ENCODE measurements at regions not wholly inside any gene's neighbourhood (a gene's known extent, or its start where the extent isn't known, plus 50 kb on each side); places are given as distances from the start of the nearest gene placed in this dataset.
"Not testable (repeated sequence)": the region's sequence is repeated elsewhere in the genome, so short reads cannot be mapped to it uniquely, and the experiment has no call there.

GRCh38 chr3:72655723-72656122 is 192.5 kb downstream of the SHQ1 start:
- H3K27ac Mint-ChIP-seq: no peak overlapping the region
- ATAC-seq: no peak
- H3K27me3 Mint-ChIP-seq: peaks cover 20 to 23% of the 10 kb centered on the region in 2 donors
- peaks cover 8% of the 10 kb centered on the region for H3K9me3 Mint-ChIP-seq
- H3K4me1 Mint-ChIP-seq (ENCODE audit: low read depth in 2 of 2): peaks cover 6 to 11% of the 10 kb centered on the region in 2 donors
- no peak overlapping the region for H3K4me3 Mint-ChIP-seq
- no peak for DNase-seq (ENCODE audit: low spot score)
- no peaks in the 10 kb centered on the region for H3K36me3 Mint-ChIP-seq

GRCh38 chr3:72655131-72655551 is 193.1 kb downstream of the SHQ1 start:
- no peak for DNase-seq (ENCODE audit: low spot score)
- peaks cover 6 to 12% of the 10 kb centered on the region in 2 donors for H3K4me1 Mint-ChIP-seq (ENCODE audit: low read depth in 2 of 2)
- H3K27ac Mint-ChIP-seq: no peak overlapping the region
- H3K4me3 Mint-ChIP-seq: no peak overlapping the region
- peaks cover 8% of the 10 kb centered on the region for H3K9me3 Mint-ChIP-seq
- ATAC-seq: no peak
- peaks cover 20 to 23% of the 10 kb centered on the region in 2 donors for H3K27me3 Mint-ChIP-seq
- H3K36me3 Mint-ChIP-seq: no peaks in the 10 kb centered on the region

GRCh38 chr3:72652395-72652794 is 195.8 kb downstream of the SHQ1 start:
- H3K27me3 Mint-ChIP-seq: peaks cover 11 to 22% of the 10 kb centered on the region in 2 donors
- no peak overlapping the region for H3K27ac Mint-ChIP-seq
- ATAC-seq (no peak), DNase-seq (ENCODE audit: low spot score) (no peak)
- peaks cover 8% of the 10 kb centered on the region for H3K9me3 Mint-ChIP-seq
- H3K4me3 Mint-ChIP-seq: no peak overlapping the region
- no peaks in the 10 kb centered on the region for H3K36me3 Mint-ChIP-seq
- H3K4me1 Mint-ChIP-seq (ENCODE audit: low read depth in 2 of 2): peaks cover 6 to 12% of the 10 kb centered on the region in 2 donors

GRCh38 chr3:72651498-72651897 is 196.7 kb downstream of the SHQ1 start:
- Mint-ChIP-seq H3K4me3 (no peak overlapping the region), H3K27me3 (peaks cover 14 to 22% of the 10 kb centered on the region in 2 donors), H3K36me3 (no peaks in the 10 kb centered on the region), H3K4me1 (ENCODE audit: low read depth in 2 of 2) (peaks cover 6 to 12% of the 10 kb centered on the region in 2 donors), H3K9me3 (peaks cover 8% of the 10 kb centered on the region), H3K27ac (no peak overlapping the region)
- ATAC-seq: no peak
- no peak for DNase-seq (ENCODE audit: low spot score)

- H3K27me3 Mint-ChIP-seq: peaks cover 2 to 11% of the 10 kb centered on the region in 2 donors
Measured at GRCh38 chr3:72646263-72646662, 202.0 kb downstream of the SHQ1 start.

GRCh38 chr3:72643635-72644034 is 204.6 kb downstream of the SHQ1 start:
- not testable (repeated sequence) for H3K9me3 Mint-ChIP-seq; ATAC-seq; H3K27ac Mint-ChIP-seq; H3K4me3 Mint-ChIP-seq; H3K27me3 Mint-ChIP-seq; H3K36me3 Mint-ChIP-seq; DNase-seq (ENCODE audit: low spot score); H3K4me1 Mint-ChIP-seq (ENCODE audit: low read depth in 2 of 2)

More at GRCh38 chr3:72646263-72646662, 202.0 kb downstream of the SHQ1 start:
- no peak for DNase-seq (ENCODE audit: low spot score)
- no peak for ATAC-seq
- Mint-ChIP-seq H3K36me3 (no peaks in the 10 kb centered on the region), H3K9me3 (peaks cover 1% of the 10 kb centered on the region), H3K4me3 (no peak overlapping the region), H3K27ac (no peak overlapping the region), H3K4me1 (ENCODE audit: low read depth in 2 of 2) (peaks cover 0 to 4% of the 10 kb centered on the region in 2 donors)

GRCh38 chr3:72641684-72642083 is 206.6 kb downstream of the SHQ1 start:
- H3K27me3 Mint-ChIP-seq: peaks cover 17% of the 10 kb centered on the region in 2 donors
- no peak for ATAC-seq
- H3K36me3 Mint-ChIP-seq: no peaks in the 10 kb centered on the region
- no peaks in the 10 kb centered on the region for H3K9me3 Mint-ChIP-seq
- H3K4me1 Mint-ChIP-seq (ENCODE audit: low read depth in 2 of 2): peaks cover 0 to 4% of the 10 kb centered on the region in 2 donors
- no peak for DNase-seq (ENCODE audit: low spot score)
- H3K27ac Mint-ChIP-seq: no peak overlapping the region
- H3K4me3 Mint-ChIP-seq: no peak overlapping the region

GRCh38 chr3:72641072-72641471 is 207.2 kb downstream of the SHQ1 start:
- Mint-ChIP-seq H3K9me3 (no peaks in the 10 kb centered on the region), H3K27ac (no peak overlapping the region), H3K36me3 (no peaks in the 10 kb centered on the region), H3K4me1 (ENCODE audit: low read depth in 2 of 2) (peaks cover 0 to 4% of the 10 kb centered on the region in 2 donors), H3K4me3 (no peak overlapping the region), H3K27me3 (peaks cover 17 to 19% of the 10 kb centered on the region in 2 donors)
- no peak for DNase-seq (ENCODE audit: low spot score)
- no peak for ATAC-seq

- DNase-seq (ENCODE audit: low spot score): no peak
- Mint-ChIP-seq H3K4me3 (no peak overlapping the region), H3K4me1 (ENCODE audit: low read depth in 2 of 2) (peaks cover 0 to 4% of the 10 kb centered on the region in 2 donors), H3K27me3 (peaks cover 26% of the 10 kb centered on the region in 2 donors), H3K36me3 (no peaks in the 10 kb centered on the region), H3K9me3 (no peaks in the 10 kb centered on the region), H3K27ac (no peak overlapping the region)
- ATAC-seq: no peak
Measured at GRCh38 chr3:72636969-72637597, 211.2 kb downstream of the SHQ1 start.

- no peak overlapping the region for H3K27ac Mint-ChIP-seq
- H3K4me1 Mint-ChIP-seq (ENCODE audit: low read depth in 2 of 2): peaks cover 0 to 4% of the 10 kb centered on the region in 2 donors
- ATAC-seq: no peak
- no peaks in the 10 kb centered on the region for H3K36me3 Mint-ChIP-seq
- no peak for DNase-seq (ENCODE audit: low spot score)
- H3K9me3 Mint-ChIP-seq: no peaks in the 10 kb centered on the region
- no peak overlapping the region for H3K4me3 Mint-ChIP-seq
- peaks cover 22 to 26% of the 10 kb centered on the region in 2 donors for H3K27me3 Mint-ChIP-seq
Measured at GRCh38 chr3:72635551-72635950, 212.7 kb downstream of the SHQ1 start.

GRCh38 chr3:72634128-72634527 is 214.1 kb downstream of the SHQ1 start:
- peaks cover 4 to 10% of the 10 kb centered on the region in 2 donors for H3K4me1 Mint-ChIP-seq (ENCODE audit: low read depth in 2 of 2)
- DNase-seq (ENCODE audit: low spot score) (no peak), ATAC-seq (peak in 1 of 2 donors; percentile 58)
- H3K27me3 Mint-ChIP-seq: peaks cover 20 to 26% of the 10 kb centered on the region in 2 donors
- H3K4me3 Mint-ChIP-seq: no peak overlapping the region
- no peak overlapping the region for H3K27ac Mint-ChIP-seq
- no peaks in the 10 kb centered on the region for H3K36me3 Mint-ChIP-seq
- H3K9me3 Mint-ChIP-seq: no peaks in the 10 kb centered on the region

- H3K4me3 Mint-ChIP-seq: peak overlapping the region; percentile 47
- no peaks in the 10 kb centered on the region for H3K9me3 Mint-ChIP-seq
- H3K36me3 Mint-ChIP-seq: no peaks in the 10 kb centered on the region
- H3K27ac Mint-ChIP-seq: no peak overlapping the region
- peak; percentile 25 to 42 for ATAC-seq
- no peak for DNase-seq (ENCODE audit: low spot score)
- H3K27me3 Mint-ChIP-seq: peaks cover 20 to 26% of the 10 kb centered on the region in 2 donors
- peaks cover 9 to 14% of the 10 kb centered on the region in 2 donors for H3K4me1 Mint-ChIP-seq (ENCODE audit: low read depth in 2 of 2)
Measured at GRCh38 chr3:72633534-72633933, 214.7 kb downstream of the SHQ1 start.

- DNase-seq (ENCODE audit: low spot score): no peak
- Mint-ChIP-seq H3K36me3 (no peaks in the 10 kb centered on the region), H3K27me3 (peaks cover 17 to 22% of the 10 kb centered on the region in 2 donors), H3K4me3 (peak overlapping the region; percentile 47), H3K4me1 (ENCODE audit: low read depth in 2 of 2) (peaks cover 12 to 15% of the 10 kb centered on the region in 2 donors), H3K9me3 (no peaks in the 10 kb centered on the region), H3K27ac (no peak overlapping the region)
- ATAC-seq: no peak
Measured at GRCh38 chr3:72633121-72633520, 215.1 kb downstream of the SHQ1 start.

- Mint-ChIP-seq H3K27me3 (peaks cover 12 to 13% of the 10 kb centered on the region in 2 donors), H3K9me3 (no peaks in the 10 kb centered on the region), H3K36me3 (no peaks in the 10 kb centered on the region), H3K4me1 (ENCODE audit: low read depth in 2 of 2) (peaks cover 11 to 12% of the 10 kb centered on the region in 2 donors), H3K4me3 (no peak overlapping the region), H3K27ac (no peak overlapping the region)
- no peak for ATAC-seq
- no peak for DNase-seq (ENCODE audit: low spot score)
Measured at GRCh38 chr3:72632129-72632528, 216.1 kb downstream of the SHQ1 start.

GRCh38 chr3:72630969-72631344 is 217.3 kb downstream of the SHQ1 start:
- Mint-ChIP-seq H3K27me3 (peaks cover 8 to 9% of the 10 kb centered on the region in 2 donors), H3K4me3 (no peak overlapping the region), H3K4me1 (ENCODE audit: low read depth in 2 of 2) (peaks cover 11 to 12% of the 10 kb centered on the region in 2 donors), H3K9me3 (no peaks in the 10 kb centered on the region), H3K27ac (no peak overlapping the region), H3K36me3 (no peaks in the 10 kb centered on the region)
- DNase-seq (ENCODE audit: low spot score) (no peak), ATAC-seq (no peak)
